IMR-90 (cell line): ENCODE measurements at regions not wholly inside any gene's neighbourhood (a gene's known extent, or its start where the extent isn't known, plus 50 kb on each side); places are given as distances from the start of the nearest gene placed in this dataset.

Source experiments
- ATAC-seq: fragments of 200-7000 bp; cut with Tn5 transposase; 2 replicates; pipeline ENCODE4 v1.9.1; 2020; ENCODE audit warnings: low read depth, mild to moderate bottlenecking, moderate library complexity
- BruUV-seq: library from RNA; stranded (reverse); fragments of 400-500 nt; replicated peaks from 2 replicates; lab custom pipeline; 2021; lab: Mats Ljungman, UMichigan
- CTCF ChIA-PET: fragments of 300-600 bp; formaldehyde crosslinking; extraction: SDS; loops from one replicate; lab custom pipeline; 2021; ENCODE audit warnings: antibody characterized with exemption; lab: Yijun Ruan, JAX
- POLR2A ChIA-PET: fragments of 300-600 bp; sonication (Branson Sonifier 250); formaldehyde crosslinking; loops from one replicate; lab custom pipeline; 2022; ENCODE audit warnings: antibody characterized with exemption; ENCODE audit not compliant: unreplicated experiment; lab: Charles Lee
- DNase-seq: peaks from one replicate; pipeline ENCODE4 v3.0.0; 2013
- H2AFZ ChIP-seq: replicated peaks from 2 replicates; pipeline ENCODE3; 2013; ENCODE audit warnings: low read length, mild to moderate bottlenecking; ENCODE audit not compliant: poor library complexity
- H2AK5ac ChIP-seq: 2 replicates; pipeline ENCODE4 v1.6.1; 2013; ENCODE audit warnings: low read depth, low read length, inconsistent platforms
- H2AK9ac ChIP-seq: replicated peaks from 2 replicates; pipeline ENCODE3; 2013; ENCODE audit warnings: mild to moderate bottlenecking, low read depth, low read length, moderate library complexity; ENCODE audit not compliant: poor library complexity
- H2BK120ac ChIP-seq: 2 replicates; pipeline ENCODE4 v1.6.1; 2013; ENCODE audit warnings: low read depth, low read length, inconsistent platforms
- H2BK15ac ChIP-seq: 3 replicates; pipeline ENCODE4 v1.6.1; 2013; ENCODE audit warnings: low read depth, low read length, inconsistent platforms
- H2BK20ac ChIP-seq: 2 replicates; pipeline ENCODE4 v1.6.1; 2013; ENCODE audit warnings: low read depth, mild to moderate bottlenecking, inconsistent platforms, low read length, moderate library complexity
- H2BK5ac ChIP-seq: 2 replicates; pipeline ENCODE4 v1.6.1; 2013; ENCODE audit warnings: mild to moderate bottlenecking, low read depth, low read length, inconsistent platforms; ENCODE audit not compliant: poor library complexity, severe bottlenecking
- H3K14ac ChIP-seq: replicated peaks from 2 replicates; pipeline ENCODE4 v1.6.1; 2013; ENCODE audit warnings: low read depth, low read length, inconsistent platforms
- H3K18ac ChIP-seq: 2 replicates; pipeline ENCODE4 v1.6.1; 2013; ENCODE audit warnings: low read depth, low read length, control low read depth
- H3K23ac ChIP-seq: 2 replicates; pipeline ENCODE4 v1.6.1; 2013; ENCODE audit warnings: low read depth, low read length, inconsistent platforms
- H3K27ac ChIP-seq: 2 replicates; pipeline ENCODE4 v1.5.1; 2013; ENCODE audit warnings: mild to moderate bottlenecking, control low read depth, low read length; ENCODE audit not compliant: insufficient read depth
- H3K27me3 ChIP-seq: 2 replicates; pipeline ENCODE4 v1.6.1; 2013; ENCODE audit warnings: low read length; ENCODE audit not compliant: control insufficient read depth, insufficient read depth
- H3K36me3 ChIP-seq: 2 replicates; pipeline ENCODE4 v1.6.1; 2013; ENCODE audit warnings: low read length, mixed read lengths; ENCODE audit not compliant: control insufficient read depth, insufficient read depth
- H3K4ac ChIP-seq: 2 replicates; pipeline ENCODE4 v1.6.1; 2013; ENCODE audit warnings: low read depth, low read length, inconsistent platforms
- H3K4me1 ChIP-seq: 2 replicates; pipeline ENCODE4 v1.6.1; 2013; ENCODE audit warnings: low read length, mixed read lengths; ENCODE audit not compliant: control insufficient read depth, insufficient read depth
- H3K4me2 ChIP-seq: 2 replicates; pipeline ENCODE4 v1.6.1; 2013; ENCODE audit warnings: low read depth, mild to moderate bottlenecking, control low read depth, low read length, moderate library complexity
- H3K4me3 ChIP-seq: 2 replicates; pipeline ENCODE4 v1.5.1; 2013; ENCODE audit warnings: low read depth, mild to moderate bottlenecking, control low read depth, low read length, moderate library complexity; ENCODE audit not compliant: insufficient read depth
- H3K56ac ChIP-seq: 2 replicates; pipeline ENCODE4 v1.6.1; 2013; ENCODE audit warnings: low read length, inconsistent platforms; ENCODE audit not compliant: insufficient read depth; ENCODE audit errors: extremely low read depth
- H3K79me1 ChIP-seq, 2 experiments: 2 replicates each; pipeline ENCODE4 v1.6.1; 2013; ENCODE audit warnings: low read length in 2 of 2, inconsistent platforms in 1 of 2, low read depth in 1 of 2
- H3K9ac ChIP-seq: 2 replicates; pipeline ENCODE4 v1.6.1; 2013; ENCODE audit warnings: low read depth, low read length, control low read depth
- H3K9me1 ChIP-seq: 2 replicates; pipeline ENCODE4 v1.6.1; 2013; ENCODE audit warnings: low read length, inconsistent platforms; ENCODE audit not compliant: insufficient read depth
- H3K9me3 ChIP-seq: 2 replicates; pipeline ENCODE4 v1.6.1; 2013; ENCODE audit warnings: low read length; ENCODE audit not compliant: control insufficient read depth, insufficient read depth
- H4K20me1 ChIP-seq: 2 replicates; pipeline ENCODE4 v1.6.1; 2013; ENCODE audit warnings: low read length, inconsistent platforms; ENCODE audit not compliant: insufficient read depth
- H4K5ac ChIP-seq: 2 replicates; pipeline ENCODE4 v1.6.1; 2013; ENCODE audit warnings: mild to moderate bottlenecking, low read depth, low read length, control low read depth
- H4K8ac ChIP-seq, 2 experiments: 2 replicates each; pipeline ENCODE4 v1.6.1; 2013; ENCODE audit warnings: low read depth in 2 of 2, low read length in 2 of 2, control low read depth in 1 of 2, inconsistent platforms in 1 of 2
- H4K91ac ChIP-seq: 2 replicates; pipeline ENCODE4 v1.6.1; 2013; ENCODE audit warnings: low read depth, low read length, inconsistent platforms; ENCODE audit not compliant: insufficient read depth
- BHLHE40 ChIP-seq: fragments of 150-350 bp; IDR thresholded peaks from 2 replicates; pipeline ENCODE4 v1.6.1; 2016; ENCODE audit warnings: mild to moderate bottlenecking, low read depth, low read length
- CEBPB ChIP-seq: IDR thresholded peaks from 2 replicates; pipeline ENCODE4 v1.6.1; 2012; ENCODE audit warnings: low read depth, low read length, improper control_type of control experiment
- CHD1 ChIP-seq: IDR thresholded peaks from 2 replicates; pipeline ENCODE4 v1.6.1; 2012; ENCODE audit warnings: low read depth, low read length, improper control_type of control experiment
- CTCF ChIP-seq: conservative IDR thresholded peaks from 2 replicates; pipeline ENCODE4 v1.5.1; 2012; ENCODE audit warnings: mild to moderate bottlenecking, low read depth, low read length, improper control_type of control experiment
- FOS ChIP-seq: fragments of 150-350 bp; IDR thresholded peaks from 2 replicates; pipeline ENCODE4 v1.6.1; 2016; ENCODE audit warnings: low read depth, low read length
- MAZ ChIP-seq: IDR thresholded peaks from 2 replicates; pipeline ENCODE4 v1.6.1; 2012; ENCODE audit warnings: low read depth, mild to moderate bottlenecking, low read length, improper control_type of control experiment, moderate library complexity, borderline replicate concordance
- MXI1 ChIP-seq: IDR thresholded peaks from 2 replicates; pipeline ENCODE4 v1.6.1; 2012; ENCODE audit warnings: low read depth, mild to moderate bottlenecking, low read length, moderate library complexity, borderline replicate concordance
- NFE2L2 ChIP-seq: fragments of 150-350 bp; IDR thresholded peaks from 2 replicates; pipeline ENCODE4 v1.6.1; 2016; ENCODE audit warnings: low read depth, mild to moderate bottlenecking, low read length
- POLR2A ChIP-seq: IDR thresholded peaks from 2 replicates; pipeline ENCODE4 v1.6.1; 2012; ENCODE audit warnings: mild to moderate bottlenecking, low read depth, low read length
- RAD21 ChIP-seq: IDR thresholded peaks from 2 replicates; pipeline ENCODE4 v1.6.1; 2012; ENCODE audit warnings: low read length, improper control_type of control experiment
- RCOR1 ChIP-seq: IDR thresholded peaks from 2 replicates; pipeline ENCODE4 v1.6.1; 2012; ENCODE audit warnings: mild to moderate bottlenecking, low read length, improper control_type of control experiment; ENCODE audit not compliant: insufficient replicate concordance
- RFX5 ChIP-seq: IDR thresholded peaks from 2 replicates; pipeline ENCODE4 v1.8.0; 2012; ENCODE audit warnings: low read depth, mild to moderate bottlenecking, low read length, moderate library complexity
- SMC3 ChIP-seq: fragments of 150-350 bp; IDR thresholded peaks from 2 replicates; pipeline ENCODE4 v1.6.1; 2016; ENCODE audit warnings: low read depth, mild to moderate bottlenecking, antibody characterized with exemption, low read length, moderate library complexity
- WGBS, 2 experiments: methylation state at CpG; one replicate each; pipeline versions ENCODE4 v1.1.5 to v1.1.7; 2013; ENCODE audit warnings: missing lambda C conversion rate in 2 of 2; ENCODE audit not compliant: insufficient read length in 1 of 2; ENCODE audit errors: extremely low coverage in 2 of 2; 5-methylcytosine and 5-hydroxymethylcytosine counted together
- dilution Hi-C: fragments of 300-500 bp; cut with HindIII; formaldehyde crosslinking; loops from one replicate; pipeline ENCODE4 v1.14.3; 2018; ENCODE audit warnings: low sequenced_read_pairs; ENCODE audit not compliant: unreplicated experiment
- in situ Hi-C: fragments of 300-500 bp; cut with MboI; formaldehyde crosslinking; loops from 3 replicates; pipeline ENCODE4 v1.14.3; 2019; ENCODE audit warnings: low sequenced_read_pairs, inconsistent platforms, mixed read lengths
- intact Hi-C: fragments of 100-400 bp; cut with micrococcal nuclease; formaldehyde crosslinking; loops from 2 replicates; pipeline ENCODE4 v1.10.0; 2022
- TF ChIP-seq, protein P1 (sequence below): fragments of 150-350 bp; IDR thresholded peaks from 2 replicates; pipeline ENCODE4 v1.6.1; 2016; ENCODE audit warnings: low read depth, mild to moderate bottlenecking, low read length, moderate library complexity, borderline replicate concordance
- TF ChIP-seq, protein P2 (sequence below): fragments of 150-350 bp; IDR thresholded peaks from 2 replicates; pipeline ENCODE4 v1.6.1; 2017; ENCODE audit warnings: mild to moderate bottlenecking, antibody characterized with exemption, low read length, low read depth

- no peak overlapping the region for H3K27ac ChIP-seq
- no peaks in the 10 kb centered on the region for H4K20me1 ChIP-seq
- no peak overlapping the region for H4K8ac ChIP-seq
- no peak for DNase-seq
- no peak overlapping the region for H3K23ac ChIP-seq
- no peak overlapping the region for H4K5ac ChIP-seq
- TF ChIP-seq RFX5 (no peak), MXI1 (no peak), NFE2L2 (no peak), CHD1 (no peak), RCOR1 (no peak), CEBPB (no peak), SMC3 (no peak), POLR2A (no peak), RAD21 (no peak), MAZ (no peak), FOS (no peak), BHLHE40 (no peak), CTCF (no peak)
- TF ChIP-seq, protein P1, sequence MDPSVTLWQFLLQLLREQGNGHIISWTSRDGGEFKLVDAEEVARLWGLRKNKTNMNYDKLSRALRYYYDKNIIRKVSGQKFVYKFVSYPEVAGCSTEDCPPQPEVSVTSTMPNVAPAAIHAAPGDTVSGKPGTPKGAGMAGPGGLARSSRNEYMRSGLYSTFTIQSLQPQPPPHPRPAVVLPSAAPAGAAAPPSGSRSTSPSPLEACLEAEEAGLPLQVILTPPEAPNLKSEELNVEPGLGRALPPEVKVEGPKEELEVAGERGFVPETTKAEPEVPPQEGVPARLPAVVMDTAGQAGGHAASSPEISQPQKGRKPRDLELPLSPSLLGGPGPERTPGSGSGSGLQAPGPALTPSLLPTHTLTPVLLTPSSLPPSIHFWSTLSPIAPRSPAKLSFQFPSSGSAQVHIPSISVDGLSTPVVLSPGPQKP = no peak
- TF ChIP-seq, protein P2, sequence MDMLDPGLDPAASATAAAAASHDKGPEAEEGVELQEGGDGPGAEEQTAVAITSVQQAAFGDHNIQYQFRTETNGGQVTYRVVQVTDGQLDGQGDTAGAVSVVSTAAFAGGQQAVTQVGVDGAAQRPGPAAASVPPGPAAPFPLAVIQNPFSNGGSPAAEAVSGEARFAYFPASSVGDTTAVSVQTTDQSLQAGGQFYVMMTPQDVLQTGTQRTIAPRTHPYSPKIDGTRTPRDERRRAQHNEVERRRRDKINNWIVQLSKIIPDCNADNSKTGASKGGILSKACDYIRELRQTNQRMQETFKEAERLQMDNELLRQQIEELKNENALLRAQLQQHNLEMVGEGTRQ = no peak
- BruUV-seq = no TSS peak
- no peak overlapping the region for H2AK9ac ChIP-seq
- in situ Hi-C loops (no loop called here), intact Hi-C loops (no loop called here), dilution Hi-C loops (no loop called here)
- no peak overlapping the region for H3K4me3 ChIP-seq
- H2BK120ac ChIP-seq = no peak overlapping the region
- no peak overlapping the region for H3K9ac ChIP-seq
- no peak overlapping the region for H2BK5ac ChIP-seq
- no peaks in the 10 kb centered on the region for H3K9me1 ChIP-seq
- no peak overlapping the region for H4K91ac ChIP-seq
- H3K4ac ChIP-seq = no peak overlapping the region
- no peak overlapping the region for H2BK20ac ChIP-seq
- H3K18ac ChIP-seq = no peak overlapping the region
- no peak overlapping the region for H2AFZ ChIP-seq
- 68% methylated on average over 5 of the region's 11 CpGs; no CpG with 5 or more reads in 1 of the 2 experiments for WGBS, 2 experiments
- no peak overlapping the region for H3K56ac ChIP-seq
- no peaks in the 10 kb centered on the region for H3K79me1 ChIP-seq
- no peaks in the 10 kb centered on the region for H3K36me3 ChIP-seq
- H2AK5ac ChIP-seq = no peak overlapping the region
- no peak for ATAC-seq
- H2BK15ac ChIP-seq = no peak overlapping the region
- no peak overlapping the region for H3K4me2 ChIP-seq
- peaks cover 9% of the 10 kb centered on the region; the same call in 1 of the 2 replicates for H3K9me3 ChIP-seq
- CTCF ChIA-PET = no interaction called here
- H3K4me1 ChIP-seq = no peaks in the 10 kb centered on the region
- POLR2A ChIA-PET = no interaction called here
- no peak overlapping the region for H3K14ac ChIP-seq
- H3K27me3 ChIP-seq = no peaks in the 10 kb centered on the region
These were observed 774.2 kb upstream of the COX7C start for GRCh38 chr5:85843535-85843934.
